GM21825 (cell line): ENCODE measurements at regions not wholly inside any gene's neighbourhood (a gene's known extent, or its start where the extent isn't known, plus 50 kb on each side); places are given as distances from the start of the nearest gene placed in this dataset.

Source experiments
- ATAC-seq: cut with Tn5 transposase; IDR thresholded peaks from one replicate; pipeline ENCODE4 v1.9.1; 2021; ENCODE audit warnings: mild to moderate bottlenecking, moderate library complexity; ENCODE audit not compliant: unreplicated experiment

GRCh38 chr7:3193379-3194120 is 107.5 kb upstream of the SDK1 start:
- ATAC-seq, result no peak

- ATAC-seq, result no peak
Measured at GRCh38 chr7:3194501-3195141, 106.4 kb upstream of the SDK1 start.

DNA sequence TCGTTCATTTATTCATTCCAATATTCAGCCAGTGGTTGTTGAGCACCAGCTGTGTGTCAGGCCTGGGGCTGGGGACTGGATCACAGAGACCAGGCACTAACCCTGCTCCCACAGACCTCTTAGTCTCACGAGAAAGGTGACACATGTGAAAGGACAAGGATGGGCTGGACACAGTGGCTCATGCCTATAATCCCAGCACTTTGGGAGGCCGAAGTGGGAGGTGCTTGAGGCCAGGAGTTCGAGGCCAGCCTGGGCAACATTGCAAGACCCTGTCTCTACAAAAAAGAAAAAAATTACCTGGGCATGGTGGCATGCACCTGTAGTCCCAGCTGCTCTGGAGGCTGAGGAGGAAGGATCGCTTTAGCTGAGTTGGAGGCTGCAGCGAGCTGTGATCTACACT is 105.9 kb upstream of the SDK1 start:
- ATAC-seq, result no peak

DNA sequence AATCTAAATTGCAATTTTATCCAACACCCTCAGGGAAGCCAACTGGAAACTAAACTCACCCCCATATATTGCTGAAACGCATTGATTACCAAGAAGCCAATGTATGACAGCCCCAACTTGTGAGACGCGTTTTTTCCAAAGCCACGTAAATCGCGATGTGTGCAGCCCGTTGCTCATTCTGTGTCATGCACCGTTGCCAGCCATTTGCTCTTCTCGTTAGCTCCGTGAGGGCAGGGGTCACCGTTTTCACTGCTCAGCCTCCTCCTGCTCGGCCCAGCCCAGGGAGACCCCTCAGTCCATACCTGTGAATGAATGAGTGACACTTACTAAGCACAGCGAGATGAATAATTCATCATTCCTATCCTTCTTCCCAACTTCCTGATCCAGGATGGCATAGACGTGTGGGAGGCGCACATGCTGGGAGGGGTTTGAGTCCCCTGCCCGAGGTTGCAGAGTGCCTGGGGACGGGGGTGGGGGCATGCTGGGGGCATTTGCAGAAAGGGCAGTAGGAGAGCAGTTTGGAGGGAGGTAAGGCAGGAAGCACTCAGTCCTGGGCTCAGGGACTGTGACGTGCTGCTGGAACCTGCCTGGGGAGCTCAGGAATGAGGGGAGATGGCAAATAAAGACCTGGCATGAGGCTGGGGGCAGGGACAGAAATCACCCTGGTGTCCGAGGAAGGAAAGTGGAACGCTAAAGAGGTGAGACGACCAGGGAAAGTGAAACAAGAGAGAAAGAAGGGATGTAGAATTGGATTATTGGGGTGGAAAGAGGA is 104.2 kb upstream of the SDK1 start:
- ATAC-seq, result no peak

- no peak for ATAC-seq
Measured at GRCh38 chr7:3197567-3198213, 103.4 kb upstream of the SDK1 start.

DNA sequence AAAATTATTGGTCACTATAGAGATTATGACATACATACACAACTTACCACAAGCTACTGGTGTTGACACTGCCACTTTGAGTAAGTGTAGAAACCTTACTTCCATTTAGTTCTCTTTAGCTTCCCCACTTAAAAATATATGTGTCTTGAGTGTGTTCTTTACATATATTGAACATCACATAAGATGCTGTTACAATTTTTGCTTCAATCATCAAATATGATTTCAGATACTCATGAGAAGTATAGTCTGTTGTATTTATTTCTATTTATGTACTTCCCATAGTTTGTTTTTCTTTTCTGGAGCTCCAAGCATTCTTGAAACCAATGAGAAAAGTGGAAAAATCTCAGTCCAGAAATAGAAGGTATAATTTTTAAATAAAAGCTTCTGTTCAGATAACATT is 102.7 kb upstream of the SDK1 start:
- no peak for ATAC-seq

- ATAC-seq, result no peak
Measured at GRCh38 chr7:3200504-3200903, 100.5 kb upstream of the SDK1 start.

GRCh38 chr7:3201306-3201705 is 99.7 kb upstream of the SDK1 start:
- ATAC-seq, result no peak

DNA sequence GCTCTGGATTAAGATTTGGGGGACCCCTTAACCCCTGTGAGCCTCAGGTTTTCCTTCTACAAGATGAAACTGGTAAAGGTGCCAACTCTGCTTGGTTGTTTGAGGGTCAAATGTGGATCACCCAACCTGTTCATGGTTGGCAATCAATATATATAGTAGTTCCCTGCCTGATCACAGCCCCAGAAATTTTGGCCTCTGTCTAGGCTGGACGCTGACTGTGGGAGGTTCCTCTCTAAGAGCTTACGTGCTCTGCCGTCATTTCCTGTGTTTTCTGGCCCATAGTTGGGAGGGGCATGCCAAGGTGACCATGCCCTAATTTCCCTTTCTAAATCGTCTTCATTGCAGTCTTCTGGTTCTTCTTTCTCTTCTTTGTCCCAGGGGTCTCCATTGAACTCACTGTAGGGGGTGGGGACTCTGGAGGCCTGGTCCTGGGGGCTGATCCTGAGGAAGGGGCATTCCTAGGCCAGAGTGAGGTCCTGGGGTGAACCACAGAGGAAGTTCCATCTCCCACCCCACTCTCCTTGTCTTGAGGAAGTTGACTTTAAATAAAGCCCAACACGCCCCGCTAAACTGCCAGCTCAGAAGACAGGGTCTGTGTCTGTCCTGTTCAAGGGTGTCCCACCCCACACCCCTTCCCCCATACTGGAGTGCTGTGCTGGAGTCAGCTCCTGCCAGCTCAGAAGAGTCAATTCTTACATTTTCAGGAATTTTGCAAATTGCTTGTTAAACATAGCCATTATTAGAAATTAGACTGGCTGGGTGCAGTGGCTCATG is 98.9 kb upstream of the SDK1 start:
- no peak for ATAC-seq

- no peak for ATAC-seq
Measured at GRCh38 chr7:3204526-3204925, 96.5 kb upstream of the SDK1 start.

GRCh38 chr7:3206101-3206500 is 95.0 kb upstream of the SDK1 start:
- no peak for ATAC-seq

- ATAC-seq, result no peak
Measured at GRCh38 chr7:3206771-3207191, 94.3 kb upstream of the SDK1 start.

GRCh38 chr7:3207387-3207902 is 93.6 kb upstream of the SDK1 start:
- no peak for ATAC-seq

- no peak for ATAC-seq
Measured at GRCh38 chr7:3210531-3210930, 90.5 kb upstream of the SDK1 start.

DNA sequence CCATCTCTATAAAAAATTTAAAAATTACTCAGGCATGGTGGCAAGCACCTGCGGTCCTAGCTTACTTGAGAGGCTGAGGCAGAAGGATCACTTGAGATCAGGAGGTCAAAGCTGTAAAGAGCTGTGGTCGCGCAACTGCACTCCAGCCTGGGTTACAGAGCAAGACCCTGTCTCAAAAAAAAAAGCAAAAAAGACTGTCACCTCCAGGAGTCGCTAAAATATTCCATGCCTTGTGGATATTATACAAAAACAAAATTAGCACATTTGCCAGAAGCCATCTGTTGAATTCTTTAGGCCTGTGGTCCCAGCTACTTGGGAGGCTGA is 87.0 kb upstream of the SDK1 start:
- ATAC-seq, result no peak

DNA sequence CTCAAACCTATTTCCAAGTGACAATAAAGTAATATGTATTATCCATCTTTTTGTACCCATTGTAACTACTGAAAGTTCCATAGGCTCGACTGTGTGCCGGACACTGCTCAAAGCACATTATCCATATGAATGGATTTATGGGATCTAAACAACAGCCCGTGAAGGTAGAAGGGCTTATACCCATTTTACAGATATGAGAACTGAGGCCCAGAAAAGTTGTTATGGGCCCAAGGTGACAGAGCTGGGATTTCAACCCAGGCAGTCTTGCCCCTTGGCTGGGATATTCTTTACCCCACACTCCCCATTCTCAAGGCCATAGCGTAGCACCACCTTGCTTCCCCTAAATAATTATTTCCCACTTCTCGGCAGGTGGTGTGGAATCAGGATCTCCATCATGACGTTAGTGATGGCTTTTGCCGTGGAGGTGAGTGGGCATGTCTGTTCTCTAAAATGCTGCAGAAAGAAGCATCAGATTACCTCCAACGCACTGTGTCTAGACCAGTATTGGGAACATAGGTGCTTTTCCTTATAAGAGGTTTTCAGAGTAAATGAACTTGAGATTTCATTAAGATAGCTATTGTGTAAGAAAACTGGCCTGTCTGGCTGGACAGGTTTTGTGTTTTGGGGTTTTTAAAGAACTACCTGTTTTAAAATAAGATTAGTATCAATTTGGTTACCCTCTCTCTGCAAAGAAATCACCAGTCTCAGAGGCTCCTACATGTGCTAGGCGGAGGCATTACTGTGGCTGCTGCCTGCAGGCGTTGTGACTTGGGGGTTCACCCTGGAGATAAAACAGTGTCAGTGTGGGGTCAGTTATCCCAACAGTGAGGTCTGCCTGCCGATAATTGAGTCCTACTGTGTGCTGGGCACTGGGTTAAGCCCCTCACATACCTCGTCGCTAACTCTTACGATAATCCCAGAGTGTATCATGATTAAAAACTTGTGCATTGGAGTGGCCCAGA is 85.1 kb upstream of the SDK1 start:
- ATAC-seq, result no peak

DNA sequence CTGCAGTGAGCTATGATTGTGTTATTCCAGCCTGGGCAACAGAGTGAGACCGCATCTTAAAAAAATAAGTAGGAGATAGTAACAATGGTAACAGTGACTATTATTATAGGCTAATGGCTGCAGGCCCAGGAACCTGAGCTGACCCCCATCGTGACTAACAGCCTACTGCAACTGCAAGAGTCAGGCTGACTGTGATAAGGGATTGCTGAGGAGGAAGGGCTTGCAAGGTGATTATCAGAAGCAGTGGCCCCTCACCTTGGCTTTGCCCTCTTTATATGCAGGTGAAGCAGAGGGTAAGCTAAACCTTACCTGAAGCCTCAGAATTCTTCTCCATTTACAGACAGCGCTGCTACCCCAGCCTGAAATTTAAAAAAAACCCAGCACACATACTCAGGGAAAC is 83.9 kb upstream of the SDK1 start:
- no peak for ATAC-seq

DNA sequence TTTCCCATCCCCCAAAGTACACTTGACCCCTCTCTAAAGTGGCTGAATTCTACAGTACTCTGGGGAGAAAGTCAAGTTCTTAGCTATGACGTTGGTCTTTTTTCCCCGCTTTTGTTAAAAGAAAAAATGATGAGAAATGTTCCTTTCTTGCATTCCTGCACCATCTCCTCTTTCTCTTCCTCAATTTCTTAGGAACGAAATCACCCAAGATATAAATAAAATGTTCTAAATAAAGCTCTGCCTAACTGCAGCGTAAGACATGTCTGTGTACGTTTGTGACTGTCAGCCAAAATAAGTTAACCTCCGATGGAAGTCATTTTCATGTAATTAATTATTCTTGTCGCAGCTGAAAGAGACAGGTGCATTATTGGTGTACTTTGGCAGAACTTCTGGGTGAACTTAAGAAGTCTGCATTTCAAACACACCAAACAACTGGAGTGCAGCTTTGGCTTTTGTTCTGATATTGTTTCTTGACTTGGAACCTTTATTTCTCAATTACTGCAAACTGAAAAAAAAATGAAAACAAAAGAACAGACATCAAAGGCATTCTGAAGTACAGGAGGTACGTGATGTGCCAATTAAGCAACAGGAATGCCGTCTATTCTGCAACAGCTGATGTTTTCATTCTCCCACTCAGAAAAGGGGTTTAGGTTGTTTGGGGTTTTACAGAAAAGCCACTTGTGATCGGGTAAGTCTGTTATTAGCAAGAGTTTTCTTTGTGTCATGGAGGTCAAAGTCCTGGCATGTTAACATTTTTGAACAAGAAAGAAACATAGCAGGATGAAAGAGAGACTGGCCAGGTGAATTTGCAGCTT is 82.4 kb upstream of the SDK1 start:
- ATAC-seq, result no peak
